Globus pallidus (tissue), 1 donor: ENCODE measurements at regions not wholly inside any gene's neighbourhood (a gene's known extent, or its start where the extent isn't known, plus 50 kb on each side); places are given as distances from the start of the nearest gene placed in this dataset.
"Not testable (repeated sequence)": the region's sequence is repeated elsewhere in the genome, so short reads cannot be mapped to it uniquely, and the experiment has no call there.

Source experiments
- DNase-seq: peaks from one replicate; pipeline ENCODE4 v3.0.0-alpha.2; 2015; ENCODE audit warnings: low spot score

GRCh38 chr1:95766036-95766435 lies 532.0 kb downstream of the RWDD3 start:
- DNase-seq, result no peak

GRCh38 chr1:95770581-95770980 lies 536.6 kb downstream of the RWDD3 start:
- DNase-seq, result no peak

- DNase-seq, result no peak
Observed at GRCh38 chr1:95778217-95778616, 544.2 kb downstream of the RWDD3 start.

GRCh38 chr1:95780836-95781235 lies 546.8 kb downstream of the RWDD3 start:
- no peak for DNase-seq

GRCh38 chr1:95790136-95790535 lies 556.1 kb downstream of the RWDD3 start:
- no peak for DNase-seq

GRCh38 chr1:95793893-95794292 lies 559.9 kb downstream of the RWDD3 start:
- DNase-seq, result no peak

GRCh38 chr1:95797761-95798160 lies 563.8 kb downstream of the RWDD3 start:
- not testable (repeated sequence) for DNase-seq

GRCh38 chr1:95806171-95806570 lies 572.2 kb downstream of the RWDD3 start:
- no peak for DNase-seq

GRCh38 chr1:95809391-95809790 lies 575.4 kb downstream of the RWDD3 start:
- DNase-seq, result no peak

- DNase-seq, result no peak
Observed at GRCh38 chr1:95815511-95815910, 581.5 kb downstream of the RWDD3 start.

GRCh38 chr1:95829556-95829955 lies 595.5 kb downstream of the RWDD3 start:
- no peak for DNase-seq

GRCh38 chr1:95832370-95832769 lies 598.4 kb downstream of the RWDD3 start:
- no peak for DNase-seq

GRCh38 chr1:95849439-95849838 lies 615.4 kb downstream of the RWDD3 start:
- no peak for DNase-seq

- no peak for DNase-seq
Observed at GRCh38 chr1:95850165-95850649, 616.2 kb downstream of the RWDD3 start.

- DNase-seq, result no peak
Observed at GRCh38 chr1:95850763-95851162, 616.8 kb downstream of the RWDD3 start.

GRCh38 chr1:95852483-95853070 lies 618.6 kb downstream of the RWDD3 start:
- DNase-seq, result no peak

- DNase-seq, result no peak
Observed at GRCh38 chr1:95854457-95854856, 620.4 kb downstream of the RWDD3 start.

GRCh38 chr1:95863086-95863485 lies 629.1 kb downstream of the RWDD3 start:
- no peak for DNase-seq

GRCh38 chr1:95865769-95866168 lies 631.8 kb downstream of the RWDD3 start:
- no peak for DNase-seq

- no peak for DNase-seq
Observed at GRCh38 chr1:95876276-95876675, 642.3 kb downstream of the RWDD3 start.

- no peak for DNase-seq
Observed at GRCh38 chr1:95879498-95880050, 645.6 kb downstream of the RWDD3 start.

GRCh38 chr1:95888941-95889390 lies 655.0 kb downstream of the RWDD3 start:
- no peak for DNase-seq

GRCh38 chr1:95889400-95889799 lies 655.4 kb downstream of the RWDD3 start:
- no peak for DNase-seq

GRCh38 chr1:95893921-95894320 lies 659.9 kb downstream of the RWDD3 start:
- DNase-seq, result no peak
